Activated naive CD4-positive, alpha-beta T cell treated with anti-CD3 and anti-CD28 coated beads for 36 hours (primary cell): ENCODE measurements at regions not wholly inside any gene's neighbourhood (a gene's known extent, or its start where the extent isn't known, plus 50 kb on each side); places are given as distances from the start of the nearest gene placed in this dataset.
"Not testable (repeated sequence)": the region's sequence is repeated elsewhere in the genome, so short reads cannot be mapped to it uniquely, and the experiment has no call there.

Experiments
- CTCF ChIA-PET: fragments of 350-600 bp; sonication (Branson Sonifier 250); formaldehyde crosslinking; loops from one replicate; lab custom pipeline; 2021; ENCODE audit warnings: antibody characterized with exemption; lab: Charles Lee
- DNase-seq: peaks from one replicate; pipeline ENCODE4 v3.0.0-alpha.2; 2020
- H3K27ac Mint-ChIP-seq: one replicate; pipeline ENCODE4 v1.8.0; 2021; ENCODE audit warnings: mild to moderate bottlenecking, mixed read lengths
- H3K27me3 Mint-ChIP-seq: one replicate; pipeline ENCODE4 v1.8.0; 2021; ENCODE audit warnings: low read depth, mixed read lengths
- H3K36me3 Mint-ChIP-seq: one replicate; pipeline ENCODE4 v1.8.0; 2021; ENCODE audit warnings: low read depth, mixed read lengths
- H3K4me1 Mint-ChIP-seq: one replicate; pipeline ENCODE4 v1.8.0; 2021; ENCODE audit warnings: low read depth, mixed read lengths
- H3K4me3 Mint-ChIP-seq: one replicate; pipeline ENCODE4 v1.8.0; 2021; ENCODE audit warnings: mild to moderate bottlenecking, moderate library complexity, mixed read lengths
- H3K9me3 Mint-ChIP-seq: one replicate; pipeline ENCODE4 v1.8.0; 2021; ENCODE audit warnings: mixed read lengths
- intact Hi-C: fragments of 100-400 bp; cut with micrococcal nuclease; formaldehyde crosslinking; loops from one replicate; pipeline ENCODE4 v1.15.1; 2023

- H3K4me3 Mint-ChIP-seq, H3K27ac Mint-ChIP-seq, H3K4me1 Mint-ChIP-seq, intact Hi-C loops, H3K36me3 Mint-ChIP-seq, H3K27me3 Mint-ChIP-seq, CTCF ChIA-PET, H3K9me3 Mint-ChIP-seq, DNase-seq: not testable (repeated sequence)
Observed at GRCh38 chr1:149408404-149408803, 66.4 kb upstream of the NBPF19 start.

- CTCF ChIA-PET, H3K27me3 Mint-ChIP-seq, H3K4me1 Mint-ChIP-seq, intact Hi-C loops, H3K36me3 Mint-ChIP-seq, DNase-seq, H3K27ac Mint-ChIP-seq, H3K4me3 Mint-ChIP-seq, H3K9me3 Mint-ChIP-seq: not testable (repeated sequence)
Observed at GRCh38 chr1:149415373-149415772, 59.5 kb upstream of the NBPF19 start.

- H3K4me3 Mint-ChIP-seq, H3K9me3 Mint-ChIP-seq, H3K4me1 Mint-ChIP-seq, H3K27me3 Mint-ChIP-seq, H3K27ac Mint-ChIP-seq, H3K36me3 Mint-ChIP-seq, CTCF ChIA-PET, intact Hi-C loops, DNase-seq: not testable (repeated sequence)
Observed at GRCh38 chr1:149418782-149419181, 56.1 kb upstream of the NBPF19 start.

GRCh38 chr1:149423122-149423521 lies 51.7 kb upstream of the NBPF19 start:
- DNase-seq, H3K9me3 Mint-ChIP-seq, H3K4me1 Mint-ChIP-seq, H3K36me3 Mint-ChIP-seq, H3K27me3 Mint-ChIP-seq, H3K27ac Mint-ChIP-seq, intact Hi-C loops, H3K4me3 Mint-ChIP-seq, CTCF ChIA-PET: not testable (repeated sequence)
